ENCODE measurements at regions not wholly inside any gene's neighbourhood (a gene's known extent, or its start where the extent isn't known, plus 50 kb on each side); places are given as distances from the start of the nearest gene placed in this dataset.

- DNase-seq (ENCODE audit: extremely low spot score, unreplicated experiment) = no peak
- no peaks in the 10 kb centered on the region for H3K36me3 Mint-ChIP-seq
- no peak for TF ChIP-seq CTCF (conservative IDR thresholded peaks at IDR 0.05)
- no peaks in the 10 kb centered on the region for H3K27me3 Mint-ChIP-seq
- no peak overlapping the region for H3K4me3 Mint-ChIP-seq
- no peak overlapping the region for H3K27ac Mint-ChIP-seq
- no peaks in the 10 kb centered on the region for H3K4me1 Mint-ChIP-seq (ENCODE audit: unreplicated experiment)
- no peaks in the 10 kb centered on the region for H3K9me3 Mint-ChIP-seq
Observed at GRCh38 chr2:21486445-21486844, 362.7 kb downstream of the TDRD15 start.

GRCh38 chr2:21489080-21489479 lies 365.3 kb downstream of the TDRD15 start:
- TF ChIP-seq CTCF (conservative IDR thresholded peaks at IDR 0.05) = no peak
- Mint-ChIP-seq H3K4me1 (ENCODE audit: unreplicated experiment) (no peaks in the 10 kb centered on the region), H3K4me3 (no peak overlapping the region), H3K27ac (no peak overlapping the region), H3K27me3 (no peaks in the 10 kb centered on the region), H3K9me3 (peaks cover 4% of the 10 kb centered on the region), H3K36me3 (no peaks in the 10 kb centered on the region)
- no peak for DNase-seq (ENCODE audit: extremely low spot score, unreplicated experiment)

- H3K4me3 Mint-ChIP-seq = no peak overlapping the region
- no peaks in the 10 kb centered on the region for H3K9me3 Mint-ChIP-seq
- H3K27ac Mint-ChIP-seq = no peak overlapping the region
- peaks cover 6% of the 10 kb centered on the region for H3K4me1 Mint-ChIP-seq (ENCODE audit: unreplicated experiment)
- TF ChIP-seq CTCF (conservative IDR thresholded peaks at IDR 0.05) = no peak
- H3K36me3 Mint-ChIP-seq = no peaks in the 10 kb centered on the region
- no peak for DNase-seq (ENCODE audit: extremely low spot score, unreplicated experiment)
- H3K27me3 Mint-ChIP-seq = no peaks in the 10 kb centered on the region
Observed at GRCh38 chr2:21498016-21498415, 374.2 kb downstream of the TDRD15 start.

GRCh38 chr2:21500401-21500945 lies 376.7 kb downstream of the TDRD15 start:
- no peaks in the 10 kb centered on the region for H3K9me3 Mint-ChIP-seq
- H3K27me3 Mint-ChIP-seq = no peaks in the 10 kb centered on the region
- no peak for DNase-seq (ENCODE audit: extremely low spot score, unreplicated experiment)
- no peaks in the 10 kb centered on the region for H3K36me3 Mint-ChIP-seq
- H3K27ac Mint-ChIP-seq = no peak overlapping the region
- no peak overlapping the region for H3K4me3 Mint-ChIP-seq
- no peak for TF ChIP-seq CTCF (conservative IDR thresholded peaks at IDR 0.05)
- peaks cover 6% of the 10 kb centered on the region for H3K4me1 Mint-ChIP-seq (ENCODE audit: unreplicated experiment)

- no peaks in the 10 kb centered on the region for H3K27me3 Mint-ChIP-seq
- no peak for DNase-seq (ENCODE audit: extremely low spot score, unreplicated experiment)
- TF ChIP-seq CTCF (conservative IDR thresholded peaks at IDR 0.05) = no peak
- H3K36me3 Mint-ChIP-seq = no peaks in the 10 kb centered on the region
- no peak overlapping the region for H3K4me3 Mint-ChIP-seq
- no peak overlapping the region for H3K27ac Mint-ChIP-seq
- H3K4me1 Mint-ChIP-seq (ENCODE audit: unreplicated experiment) = peaks cover 6% of the 10 kb centered on the region
- no peaks in the 10 kb centered on the region for H3K9me3 Mint-ChIP-seq
Observed at GRCh38 chr2:21501376-21502027, 377.7 kb downstream of the TDRD15 start.
